ENCODE measurements at regions not wholly inside any gene's neighbourhood (a gene's known extent, or its start where the extent isn't known, plus 50 kb on each side); places are given as distances from the start of the nearest gene placed in this dataset.

DNA sequence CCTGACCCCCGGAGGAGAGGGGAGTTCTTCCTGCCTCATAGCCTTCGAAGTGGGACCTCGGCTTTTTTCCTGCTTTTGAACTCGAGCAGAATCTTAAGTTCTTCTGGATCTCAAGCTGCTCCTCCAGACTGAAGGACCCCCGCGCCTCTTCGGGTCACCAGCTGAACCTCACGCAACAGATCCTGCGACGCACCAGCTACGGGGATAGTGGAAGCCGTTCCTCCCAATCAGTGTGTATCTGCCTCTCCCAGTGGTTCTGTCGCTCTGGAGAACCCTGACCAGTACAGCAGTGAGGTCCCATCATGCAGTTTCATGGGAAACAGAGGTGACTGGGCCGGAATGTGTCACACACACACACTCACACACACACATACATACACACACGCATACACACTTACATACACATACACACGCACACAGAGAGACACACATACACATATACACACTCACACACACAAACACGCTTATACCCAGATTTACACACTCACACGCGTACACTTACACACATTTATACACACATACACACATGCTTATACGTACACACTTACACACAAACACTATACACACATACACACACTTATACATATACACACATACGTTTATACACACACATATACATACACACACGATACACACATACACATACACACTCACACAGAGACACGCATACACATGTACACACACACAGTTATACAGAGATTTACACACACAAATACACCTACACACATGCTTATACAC is 170.0 kb downstream of the TTLL2 start:
- in situ Hi-C loops (cut with MboI; ENCODE audit: low sequenced_read_pairs in 4 of 4) = no loop called here
- H3K27ac ChIP-seq = no peak overlapping the region
- DNase-seq = no peak

DNA sequence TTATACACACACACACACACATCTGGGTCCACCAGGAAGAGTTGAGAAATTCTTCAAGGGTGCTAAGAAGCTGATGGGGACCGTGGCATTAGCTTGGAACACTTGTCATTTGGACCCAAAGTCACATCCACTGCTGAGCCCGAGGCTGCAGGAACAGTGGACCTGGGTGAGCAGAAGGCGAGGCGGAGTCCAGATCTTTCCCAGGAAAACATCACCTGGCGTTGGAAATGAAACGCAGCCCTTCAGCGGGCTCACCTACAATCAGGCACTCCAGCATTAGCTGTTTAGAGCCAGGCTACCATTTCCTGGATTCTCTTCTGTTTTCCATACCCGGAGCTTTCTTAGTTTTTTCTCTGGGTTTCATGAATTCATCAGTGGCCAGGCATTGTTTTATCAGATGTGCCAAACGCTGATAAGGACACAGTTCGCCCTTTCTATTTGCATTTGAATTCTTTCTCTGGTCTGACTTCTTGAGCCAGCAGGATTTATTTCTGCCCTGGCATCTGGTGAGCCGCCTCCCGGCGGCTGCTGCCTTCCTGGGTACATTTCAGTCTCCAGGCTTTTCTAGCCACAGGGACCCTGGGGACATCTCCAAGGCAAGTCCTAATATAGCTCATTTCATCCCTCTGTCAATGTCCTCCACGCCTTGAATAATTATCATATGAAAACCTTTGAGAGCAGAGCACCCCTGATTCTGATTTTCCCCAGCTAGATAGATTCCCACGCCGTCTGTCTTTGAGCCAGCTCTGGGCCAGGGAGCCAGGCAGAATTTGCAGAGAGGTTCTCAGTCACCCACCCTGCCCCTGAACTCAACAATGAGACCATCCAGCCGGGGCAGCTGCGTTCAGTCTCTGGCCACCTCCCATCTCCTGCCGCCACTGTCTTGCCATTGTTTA is 170.9 kb downstream of the TTLL2 start:
- Histone ChIP-seq H3K4me1 (peaks cover 0 to 9% of the 10 kb centered on the region in 2 donors), H3K27me3 (peaks cover 0 to 3% (median 0%) of the 10 kb centered on the region in 3 donors), H3K9me3 (no peaks in the 10 kb centered on the region), H3K36me3 (no peaks in the 10 kb centered on the region), H3K4me3 (no peak overlapping the region), H3K27ac (no peak overlapping the region)
- TF ChIP-seq, protein P1, sequence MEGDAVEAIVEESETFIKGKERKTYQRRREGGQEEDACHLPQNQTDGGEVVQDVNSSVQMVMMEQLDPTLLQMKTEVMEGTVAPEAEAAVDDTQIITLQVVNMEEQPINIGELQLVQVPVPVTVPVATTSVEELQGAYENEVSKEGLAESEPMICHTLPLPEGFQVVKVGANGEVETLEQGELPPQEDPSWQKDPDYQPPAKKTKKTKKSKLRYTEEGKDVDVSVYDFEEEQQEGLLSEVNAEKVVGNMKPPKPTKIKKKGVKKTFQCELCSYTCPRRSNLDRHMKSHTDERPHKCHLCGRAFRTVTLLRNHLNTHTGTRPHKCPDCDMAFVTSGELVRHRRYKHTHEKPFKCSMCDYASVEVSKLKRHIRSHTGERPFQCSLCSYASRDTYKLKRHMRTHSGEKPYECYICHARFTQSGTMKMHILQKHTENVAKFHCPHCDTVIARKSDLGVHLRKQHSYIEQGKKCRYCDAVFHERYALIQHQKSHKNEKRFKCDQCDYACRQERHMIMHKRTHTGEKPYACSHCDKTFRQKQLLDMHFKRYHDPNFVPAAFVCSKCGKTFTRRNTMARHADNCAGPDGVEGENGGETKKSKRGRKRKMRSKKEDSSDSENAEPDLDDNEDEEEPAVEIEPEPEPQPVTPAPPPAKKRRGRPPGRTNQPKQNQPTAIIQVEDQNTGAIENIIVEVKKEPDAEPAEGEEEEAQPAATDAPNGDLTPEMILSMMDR (IDR thresholded peaks at IDR 0.05 in 4 of 5, conservative IDR thresholded peaks at IDR 0.05 in 1 of 5) = no peak
- no peak for TF ChIP-seq POLR2A (IDR thresholded peaks at IDR 0.05)
- in situ Hi-C loops (cut with MboI; ENCODE audit: low sequenced_read_pairs in 4 of 4) = no loop called here
- DNase-seq (no peak), ATAC-seq (no peak)
- intact Hi-C loops (cut with DNase I; ENCODE audit: low total_unique reads) = no loop called here

More for the DNA sequence above, 170.0 kb downstream of the TTLL2 start:
- ATAC-seq = no peak
- intact Hi-C loops (cut with DNase I; ENCODE audit: low total_unique reads) = no loop called here
- Histone ChIP-seq H3K9me3 (no peaks in the 10 kb centered on the region), H3K4me3 (no peak overlapping the region), H3K36me3 (no peaks in the 10 kb centered on the region), H3K4me1 (peaks cover 0 to 9% of the 10 kb centered on the region in 2 donors), H3K27me3 (peaks cover 0 to 3% (median 0%) of the 10 kb centered on the region in 3 donors)
- TF ChIP-seq, protein P1 (IDR thresholded peaks at IDR 0.05 in 4 of 5, conservative IDR thresholded peaks at IDR 0.05 in 1 of 5) = no peak
- TF ChIP-seq POLR2A (IDR thresholded peaks at IDR 0.05) = no peak

DNA sequence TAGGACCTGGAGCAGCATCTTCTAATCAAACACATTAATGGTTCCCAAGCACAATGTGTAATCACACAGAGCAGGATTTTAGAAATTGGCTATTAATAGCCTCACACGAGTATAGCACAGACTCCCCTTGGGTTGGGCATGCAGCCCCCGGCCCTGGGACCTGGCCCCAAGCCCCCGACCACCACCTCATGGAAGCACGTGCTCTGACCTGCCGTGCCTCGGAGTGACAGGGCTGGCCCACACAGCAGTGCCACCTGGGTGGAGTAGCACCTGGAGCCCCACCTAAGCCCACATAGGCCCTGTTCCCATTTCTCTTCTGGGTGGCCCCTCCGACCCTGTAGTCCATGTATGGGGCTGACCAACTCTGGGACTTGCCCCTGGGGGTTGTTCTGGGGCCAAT is 171.8 kb downstream of the TTLL2 start:
- TF ChIP-seq, protein P1 (IDR thresholded peaks at IDR 0.05 in 4 of 5, conservative IDR thresholded peaks at IDR 0.05 in 1 of 5) = no peak
- no peak for TF ChIP-seq POLR2A (IDR thresholded peaks at IDR 0.05)
- ATAC-seq (no peak), DNase-seq (no peak)
- intact Hi-C loops (cut with DNase I; ENCODE audit: low total_unique reads) = no loop called here
- Histone ChIP-seq H3K27me3 (peaks cover 0 to 3% (median 0%) of the 10 kb centered on the region in 3 donors), H3K36me3 (no peaks in the 10 kb centered on the region), H3K27ac (no peak overlapping the region), H3K4me1 (peaks cover 0 to 9% of the 10 kb centered on the region in 2 donors), H3K4me3 (no peak overlapping the region), H3K9me3 (no peaks in the 10 kb centered on the region)
- in situ Hi-C loops (cut with MboI; ENCODE audit: low sequenced_read_pairs in 4 of 4) = no loop called here

DNA sequence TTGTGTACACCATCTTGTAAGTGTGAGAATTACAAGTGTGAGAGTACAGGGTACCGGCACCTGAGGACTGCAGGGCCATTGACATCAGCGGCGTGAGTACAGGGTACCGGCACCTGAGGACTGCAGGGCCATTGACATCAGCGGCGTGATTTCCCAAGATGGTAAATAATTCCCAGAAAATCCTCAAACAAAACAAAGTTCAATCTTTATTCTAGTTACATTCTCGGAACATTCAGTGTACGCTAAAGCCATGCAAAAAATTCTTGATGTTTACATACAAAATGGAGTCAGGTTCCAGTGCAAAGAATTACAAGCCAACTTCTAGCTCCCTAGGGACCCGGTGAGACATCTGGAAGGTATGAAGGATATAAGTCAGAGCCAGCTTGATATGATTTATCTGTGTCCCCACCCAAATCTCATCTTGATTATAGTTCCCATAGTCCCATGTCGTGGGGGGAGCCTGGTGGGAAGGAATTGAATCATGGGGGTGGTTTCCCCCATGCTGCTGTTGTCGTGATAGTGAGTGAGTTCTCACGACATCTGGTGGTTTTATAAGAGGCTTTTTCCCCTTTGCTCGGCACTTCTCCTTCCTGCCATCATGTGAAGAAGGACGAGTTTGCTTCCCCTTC is 172.7 kb downstream of the TTLL2 start:
- H3K4me1 ChIP-seq = peaks cover 0 to 9% of the 10 kb centered on the region in 2 donors
- ATAC-seq = no peak
- no peaks in the 10 kb centered on the region for H3K36me3 ChIP-seq
- H3K27me3 ChIP-seq = no peaks in the 10 kb centered on the region
- H3K4me3 ChIP-seq = no peak overlapping the region
- in situ Hi-C loops (cut with MboI; ENCODE audit: low sequenced_read_pairs in 4 of 4) (no loop called here), intact Hi-C loops (cut with DNase I; ENCODE audit: low total_unique reads) (no loop called here)
- H3K9me3 ChIP-seq = no peaks in the 10 kb centered on the region
- TF ChIP-seq POLR2A (IDR thresholded peaks at IDR 0.05) = no peak
- TF ChIP-seq, protein P1 (IDR thresholded peaks at IDR 0.05 in 4 of 5, conservative IDR thresholded peaks at IDR 0.05 in 1 of 5) = no peak
- DNase-seq = no peak
- no peak overlapping the region for H3K27ac ChIP-seq
